ENCODE measurements at regions not wholly inside any gene's neighbourhood (a gene's known extent, or its start where the extent isn't known, plus 50 kb on each side); places are given as distances from the start of the nearest gene placed in this dataset.
A peak's percentile ranks its signal among the peaks of the same experiment; 100 is the strongest.
"Not testable (repeated sequence)": the region's sequence is repeated elsewhere in the genome, so short reads cannot be mapped to it uniquely, and the experiment has no call there.

DNA sequence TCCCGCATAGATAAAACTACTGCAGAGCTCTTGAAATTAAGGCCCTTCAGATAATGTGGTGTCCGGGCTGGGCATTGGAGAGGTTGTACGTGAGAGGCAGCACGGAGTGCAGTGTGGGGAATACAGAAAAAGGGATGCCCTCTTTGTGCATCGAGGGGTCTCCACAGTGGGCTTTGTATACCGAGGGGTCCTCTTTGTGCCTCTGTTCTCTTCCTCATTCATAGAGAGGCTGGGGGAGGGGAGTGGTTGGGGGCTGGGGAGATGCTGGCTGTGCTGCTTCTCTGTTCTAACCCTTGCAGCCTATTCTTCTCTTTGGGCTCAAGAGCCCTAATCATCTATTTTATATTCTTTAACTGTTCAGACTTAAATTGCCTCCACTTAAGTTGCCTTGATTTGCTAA, 74.3 kb upstream of the NDN start:
- Histone ChIP-seq H3K27me3 (no peaks in the 10 kb centered on the region), H3K4me3 (no peak overlapping the region), H3K27ac (replicated peaks in 1 of 4) (no peak overlapping the region), H3K36me3 (no peaks in the 10 kb centered on the region), H3K9me3 (peaks cover 0 to 10% (median 4%) of the 10 kb centered on the region in 4 donors), H3K4me1 (no peaks in the 10 kb centered on the region)
- WGBS = 68% methylated on average over 6 of the region's 6 CpGs
- peak; percentile 66 for DNase-seq (ENCODE audit: extremely low spot score)
- TF ChIP-seq, protein P1, sequence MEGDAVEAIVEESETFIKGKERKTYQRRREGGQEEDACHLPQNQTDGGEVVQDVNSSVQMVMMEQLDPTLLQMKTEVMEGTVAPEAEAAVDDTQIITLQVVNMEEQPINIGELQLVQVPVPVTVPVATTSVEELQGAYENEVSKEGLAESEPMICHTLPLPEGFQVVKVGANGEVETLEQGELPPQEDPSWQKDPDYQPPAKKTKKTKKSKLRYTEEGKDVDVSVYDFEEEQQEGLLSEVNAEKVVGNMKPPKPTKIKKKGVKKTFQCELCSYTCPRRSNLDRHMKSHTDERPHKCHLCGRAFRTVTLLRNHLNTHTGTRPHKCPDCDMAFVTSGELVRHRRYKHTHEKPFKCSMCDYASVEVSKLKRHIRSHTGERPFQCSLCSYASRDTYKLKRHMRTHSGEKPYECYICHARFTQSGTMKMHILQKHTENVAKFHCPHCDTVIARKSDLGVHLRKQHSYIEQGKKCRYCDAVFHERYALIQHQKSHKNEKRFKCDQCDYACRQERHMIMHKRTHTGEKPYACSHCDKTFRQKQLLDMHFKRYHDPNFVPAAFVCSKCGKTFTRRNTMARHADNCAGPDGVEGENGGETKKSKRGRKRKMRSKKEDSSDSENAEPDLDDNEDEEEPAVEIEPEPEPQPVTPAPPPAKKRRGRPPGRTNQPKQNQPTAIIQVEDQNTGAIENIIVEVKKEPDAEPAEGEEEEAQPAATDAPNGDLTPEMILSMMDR (IDR thresholded peaks at IDR 0.05) = no peak
- TF ChIP-seq POLR2A (IDR thresholded peaks at IDR 0.05; ENCODE audit: low read depth) (no peak), EP300 (IDR thresholded peaks at IDR 0.05) (no peak), POLR2AphosphoS5 (IDR thresholded peaks at IDR 0.05) (no peak)
- intact Hi-C loops (cut with DNase I) = no loop called here

DNA sequence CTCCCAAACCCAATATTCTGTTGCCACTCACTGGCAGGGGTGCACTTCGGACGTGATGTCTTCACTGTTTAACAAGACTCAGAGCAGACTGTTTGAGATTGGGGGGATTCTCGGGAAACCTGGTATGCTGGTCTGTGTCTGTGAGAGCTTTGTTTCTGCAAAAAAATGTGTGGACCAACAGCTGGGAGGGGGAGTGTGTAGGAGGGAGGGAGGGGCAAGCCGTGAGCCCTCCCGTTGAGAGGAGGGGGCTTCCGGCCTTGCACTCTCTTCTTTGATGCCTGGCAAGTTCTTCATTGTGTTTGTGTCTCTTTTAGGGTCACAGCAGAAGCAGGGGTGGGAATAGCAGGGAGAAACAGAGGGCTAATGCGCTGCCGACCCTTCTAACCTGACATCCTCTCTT, 74.9 kb upstream of the NDN start:
- 58% methylated on average over 8 of the region's 8 CpGs for WGBS
- Histone ChIP-seq H3K27ac (replicated peaks in 1 of 4) (no peak overlapping the region), H3K36me3 (no peaks in the 10 kb centered on the region), H3K4me3 (no peak overlapping the region), H3K4me1 (no peaks in the 10 kb centered on the region), H3K9me3 (peaks cover 0 to 4% (median 4%) of the 10 kb centered on the region in 4 donors), H3K27me3 (no peaks in the 10 kb centered on the region)
- intact Hi-C loops (cut with DNase I) = no loop called here
- DNase-seq (ENCODE audit: extremely low spot score) = no peak
- TF ChIP-seq POLR2AphosphoS5 (IDR thresholded peaks at IDR 0.05) (no peak), POLR2A (IDR thresholded peaks at IDR 0.05; ENCODE audit: low read depth) (no peak), EP300 (IDR thresholded peaks at IDR 0.05) (no peak)
- TF ChIP-seq, protein P1 (IDR thresholded peaks at IDR 0.05) = no peak

DNA sequence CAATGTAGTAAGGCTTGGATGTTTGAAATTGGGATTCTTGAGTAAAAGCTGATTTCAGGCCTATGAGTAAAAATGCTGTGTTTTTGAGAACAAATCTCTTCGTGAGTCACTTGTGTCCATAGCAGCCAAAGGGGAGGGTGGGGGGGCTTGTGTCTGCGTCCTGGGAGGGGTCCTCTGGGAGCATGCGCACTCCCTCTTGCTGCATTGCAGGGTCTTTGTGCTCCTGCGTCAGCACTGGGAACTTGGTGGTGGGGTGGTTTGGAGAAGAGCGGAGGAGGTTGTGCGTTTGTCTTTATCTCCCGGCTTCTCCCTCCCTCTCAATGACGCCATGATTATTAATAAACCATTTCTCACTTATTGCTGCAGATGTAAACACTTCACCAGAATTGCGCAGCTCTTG, 75.9 kb upstream of the NDN start:
- WGBS = 82% methylated on average over 9 of the region's 9 CpGs
- DNase-seq (ENCODE audit: extremely low spot score) = no peak
- Histone ChIP-seq H3K27ac (replicated peaks in 1 of 4) (no peak overlapping the region), H3K27me3 (no peaks in the 10 kb centered on the region), H3K4me1 (no peaks in the 10 kb centered on the region), H3K4me3 (no peak overlapping the region), H3K36me3 (no peaks in the 10 kb centered on the region), H3K9me3 (peaks cover 0 to 4% (median 4%) of the 10 kb centered on the region in 4 donors)
- intact Hi-C loops (cut with DNase I) = no loop called here
- TF ChIP-seq POLR2AphosphoS5 (IDR thresholded peaks at IDR 0.05) (no peak), POLR2A (IDR thresholded peaks at IDR 0.05; ENCODE audit: low read depth) (no peak), EP300 (IDR thresholded peaks at IDR 0.05) (no peak)
- TF ChIP-seq, protein P1 (IDR thresholded peaks at IDR 0.05) = no peak

DNA sequence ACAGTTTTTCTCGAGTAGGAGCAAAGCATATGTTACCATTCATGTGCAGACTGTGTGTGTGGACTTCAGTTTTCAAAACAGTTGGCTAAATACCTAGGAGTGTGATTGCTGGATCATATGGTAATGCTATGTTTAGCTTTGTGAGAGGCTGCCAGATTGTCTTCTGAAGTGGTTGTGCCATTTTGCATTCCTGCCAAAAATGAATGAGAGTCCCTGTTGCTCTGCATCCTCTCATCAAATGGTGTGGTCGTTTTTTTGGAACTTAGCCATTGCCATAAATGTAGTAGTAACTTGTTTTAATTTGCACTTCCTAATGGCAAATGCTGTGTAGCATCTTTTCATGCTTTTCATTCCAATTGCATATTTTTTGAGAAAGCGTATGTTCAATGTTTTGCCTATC, 77.2 kb upstream of the NDN start:
- intact Hi-C loops (cut with DNase I) = no loop called here
- Histone ChIP-seq H3K4me1 (no peaks in the 10 kb centered on the region), H3K27ac (replicated peaks in 1 of 4) (no peak overlapping the region), H3K4me3 (no peak overlapping the region), H3K27me3 (no peaks in the 10 kb centered on the region), H3K36me3 (no peaks in the 10 kb centered on the region), H3K9me3 (peaks cover 0 to 9% (median 4%) of the 10 kb centered on the region in 4 donors)
- 49% methylated on average over 3 of the region's 3 CpGs for WGBS
- DNase-seq (ENCODE audit: extremely low spot score) = no peak
- no peak for TF ChIP-seq POLR2AphosphoS5 (IDR thresholded peaks at IDR 0.05)
- no peak for TF ChIP-seq POLR2A (IDR thresholded peaks at IDR 0.05; ENCODE audit: low read depth)
- TF ChIP-seq, protein P1 (IDR thresholded peaks at IDR 0.05) = no peak
- TF ChIP-seq EP300 (IDR thresholded peaks at IDR 0.05) = no peak

DNA sequence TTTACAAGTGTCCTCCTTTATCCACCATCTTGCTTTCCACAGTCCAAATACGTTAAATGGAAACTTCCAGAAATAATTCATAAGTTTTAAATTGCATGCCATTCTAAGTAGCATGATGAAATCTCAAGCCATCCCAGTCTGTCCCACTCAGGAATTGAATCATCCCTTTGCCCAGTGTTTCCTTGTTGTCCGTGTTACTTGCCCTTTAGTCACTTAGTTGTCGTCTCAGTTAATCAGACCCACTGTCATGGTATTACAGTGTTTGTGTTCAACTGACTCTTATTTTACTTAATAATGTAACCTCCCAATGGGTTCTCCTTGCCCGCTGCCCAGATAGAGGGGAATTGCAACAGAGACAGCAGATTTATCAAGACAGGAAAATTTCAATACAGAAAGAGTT, 77.6 kb upstream of the NDN start:
- H3K27me3 ChIP-seq = no peaks in the 10 kb centered on the region
- no peaks in the 10 kb centered on the region for H3K36me3 ChIP-seq
- WGBS = 78% methylated on average over 4 of the region's 4 CpGs
- H3K27ac ChIP-seq (replicated peaks in 1 of 4) = no peak overlapping the region
- peaks cover 0 to 11% (median 4%) of the 10 kb centered on the region in 4 donors for H3K9me3 ChIP-seq
- no peak for DNase-seq (ENCODE audit: extremely low spot score)
- H3K4me3 ChIP-seq = no peak overlapping the region
- TF ChIP-seq POLR2AphosphoS5 (IDR thresholded peaks at IDR 0.05) = no peak
- TF ChIP-seq, protein P1 (IDR thresholded peaks at IDR 0.05) = no peak
- TF ChIP-seq POLR2A (IDR thresholded peaks at IDR 0.05; ENCODE audit: low read depth) = no peak
- TF ChIP-seq EP300 (IDR thresholded peaks at IDR 0.05) = no peak
- intact Hi-C loops (cut with DNase I) = no loop called here
- no peaks in the 10 kb centered on the region for H3K4me1 ChIP-seq

DNA sequence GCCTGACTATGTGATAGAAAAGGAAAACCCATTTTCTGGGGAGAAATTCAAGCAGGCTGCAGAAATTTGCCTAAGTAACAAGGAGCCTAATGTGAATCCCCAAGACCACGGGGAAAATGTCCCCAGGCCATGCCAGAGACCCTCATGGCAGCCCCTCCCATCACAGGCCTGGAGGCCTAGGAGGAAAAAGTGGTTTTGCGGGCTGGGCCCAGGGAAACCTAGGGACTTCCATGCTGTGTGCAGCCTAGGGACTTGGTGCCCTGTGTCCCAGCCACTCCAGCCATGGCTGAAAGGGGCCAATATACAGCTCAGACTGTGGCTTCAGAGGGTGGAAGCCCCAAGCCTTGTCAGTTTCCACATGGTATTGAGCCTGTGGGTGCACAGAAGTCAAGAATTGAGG, 79.7 kb upstream of the NDN start:
- H3K9me3 ChIP-seq = peaks cover 0 to 11% (median 6%) of the 10 kb centered on the region in 4 donors
- WGBS = 84% methylated on average over 2 of the region's 2 CpGs
- H3K4me3 ChIP-seq; DNase-seq (ENCODE audit: extremely low spot score); intact Hi-C loops (cut with DNase I); H3K4me1 ChIP-seq; H3K27me3 ChIP-seq; H3K27ac ChIP-seq (replicated peaks in 1 of 4); H3K36me3 ChIP-seq: not testable (repeated sequence)

Data from esophagus muscularis mucosa (tissue), 4 donors.